Psoas muscle (tissue), 7 donors: ENCODE measurements at regions not wholly inside any gene's neighbourhood (a gene's known extent, or its start where the extent isn't known, plus 50 kb on each side); places are given as distances from the start of the nearest gene placed in this dataset.

Experiments used
- ATAC-seq, 4 donors: fragments of 200-7000 bp; cut with Tn5 transposase; one replicate each; pipeline ENCODE4 v1.9.1; 2020; ENCODE audit warnings: moderate library complexity in 3 of 4, mild to moderate bottlenecking in 2 of 4
- DNase-seq, 2 donors: peaks; one replicate each; pipeline ENCODE4 v3.0.0-alpha.2; 2020
- H3K27ac ChIP-seq: fragments of 200-600 bp; one replicate; pipeline ENCODE4 v1.8.0; 2022
- H3K27me3 ChIP-seq, 3 donors: fragments of 200-600 bp in 1 of 3; one replicate each; pipeline versions ENCODE4 v1.6.1 to v1.8.0; 2013 to 2022; ENCODE audit warnings: low read length in 2 of 3, mild to moderate bottlenecking in 2 of 3, moderate library complexity in 1 of 3; ENCODE audit not compliant: insufficient read depth in 3 of 3
- H3K36me3 ChIP-seq, 2 donors: fragments of 200-600 bp in 1 of 2; one replicate each; pipeline versions ENCODE4 v1.6.1 to v1.8.0; 2013 to 2022; ENCODE audit warnings: low read depth in 1 of 2, mild to moderate bottlenecking in 1 of 2, moderate library complexity in 1 of 2; ENCODE audit not compliant: insufficient read depth in 1 of 2
- H3K4me1 ChIP-seq: fragments of 200-600 bp; one replicate; pipeline ENCODE4 v1.8.0; 2022
- H3K4me3 ChIP-seq: fragments of 200-600 bp; one replicate; pipeline ENCODE4 v1.8.0; 2022; ENCODE audit warnings: mild to moderate bottlenecking
- H3K9me3 ChIP-seq: fragments of 200-600 bp; one replicate; pipeline ENCODE4 v1.8.0; 2022
- WGBS, 3 donors: extraction: QIAGEN DNeasy Blood & Tissue Kit; methylation state at CpG; one replicate each; pipeline versions ENCODE4 v1.1.6 to v1.1.7; 2013; 5-methylcytosine and 5-hydroxymethylcytosine counted together
- intact Hi-C, 2 donors: fragments of 100-400 bp; cut with DNase I; formaldehyde crosslinking; loops; one replicate each; pipeline versions ENCODE4 v1.11.0 to v1.14.2; 2022
- TF ChIP-seq, protein P1 (sequence below): fragments of 200-600 bp; IDR thresholded peaks from one replicate; pipeline ENCODE4 v1.8.0; 2022; ENCODE audit warnings: antibody characterized with exemption
- donor health status: healthy with polysubstance abuse.
- donor health status: DM: no; HTN: no; CAD: no; lungs with moderate emphysema.
- donor health status: Bipolar disorder and iron deficiency.
- donor health status: healthy.
- donor health status: DM: yes; HTN: yes; CAD: no.
- donor health status: DM: no; HTN: no; CAD: no.
- donor health status: DM: yes; HTN: yes; CAD: no.

DNA sequence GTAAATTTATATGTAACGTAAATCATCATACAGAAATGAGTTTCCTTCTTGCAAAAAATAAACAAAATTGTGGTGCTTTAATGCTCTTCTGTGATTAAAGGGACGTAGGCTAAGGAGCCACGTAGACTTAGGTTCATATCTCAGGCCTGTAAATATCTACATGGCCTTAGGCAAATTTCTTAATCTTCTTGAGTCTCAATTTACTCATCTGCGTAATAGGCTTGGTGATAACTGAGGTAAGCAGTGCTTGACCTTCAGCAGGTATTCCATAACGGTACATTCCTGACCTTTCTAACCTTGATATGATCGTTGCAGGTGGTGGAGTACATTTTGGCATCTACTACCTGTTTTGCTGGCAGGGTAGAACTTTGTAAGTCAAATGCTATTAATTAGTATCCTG lies 65.2 kb upstream of the TLR3 start:
- 87 to 91% (median 88%) methylated on average over 6 of the region's 6 CpGs for WGBS, 3 donors
- intact Hi-C loops = no loop called here
- ATAC-seq = no peak

GRCh38 chr4:186008057-186008456 lies 60.9 kb upstream of the TLR3 start:
- TF ChIP-seq, protein P1, sequence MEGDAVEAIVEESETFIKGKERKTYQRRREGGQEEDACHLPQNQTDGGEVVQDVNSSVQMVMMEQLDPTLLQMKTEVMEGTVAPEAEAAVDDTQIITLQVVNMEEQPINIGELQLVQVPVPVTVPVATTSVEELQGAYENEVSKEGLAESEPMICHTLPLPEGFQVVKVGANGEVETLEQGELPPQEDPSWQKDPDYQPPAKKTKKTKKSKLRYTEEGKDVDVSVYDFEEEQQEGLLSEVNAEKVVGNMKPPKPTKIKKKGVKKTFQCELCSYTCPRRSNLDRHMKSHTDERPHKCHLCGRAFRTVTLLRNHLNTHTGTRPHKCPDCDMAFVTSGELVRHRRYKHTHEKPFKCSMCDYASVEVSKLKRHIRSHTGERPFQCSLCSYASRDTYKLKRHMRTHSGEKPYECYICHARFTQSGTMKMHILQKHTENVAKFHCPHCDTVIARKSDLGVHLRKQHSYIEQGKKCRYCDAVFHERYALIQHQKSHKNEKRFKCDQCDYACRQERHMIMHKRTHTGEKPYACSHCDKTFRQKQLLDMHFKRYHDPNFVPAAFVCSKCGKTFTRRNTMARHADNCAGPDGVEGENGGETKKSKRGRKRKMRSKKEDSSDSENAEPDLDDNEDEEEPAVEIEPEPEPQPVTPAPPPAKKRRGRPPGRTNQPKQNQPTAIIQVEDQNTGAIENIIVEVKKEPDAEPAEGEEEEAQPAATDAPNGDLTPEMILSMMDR = no peak
- Histone ChIP-seq H3K27ac (no peak overlapping the region), H3K36me3 (no peaks in the 10 kb centered on the region), H3K9me3 (no peaks in the 10 kb centered on the region), H3K4me3 (no peak overlapping the region), H3K4me1 (no peaks in the 10 kb centered on the region), H3K27me3 (peaks cover 0 to 2% (median 0%) of the 10 kb centered on the region in 3 donors)
- intact Hi-C loops = no loop called here
- no peak for DNase-seq
- WGBS, 3 donors = 78 to 85% (median 81%) methylated on average over 5 of the region's 5 CpGs
- ATAC-seq = no peak

More for the DNA sequence above, 65.2 kb upstream of the TLR3 start:
- DNase-seq = no peak
- Histone ChIP-seq H3K4me3 (no peak overlapping the region), H3K4me1 (no peaks in the 10 kb centered on the region), H3K27ac (no peak overlapping the region), H3K27me3 (peaks cover 0 to 2% (median 0%) of the 10 kb centered on the region in 3 donors), H3K36me3 (no peaks in the 10 kb centered on the region), H3K9me3 (no peaks in the 10 kb centered on the region)
- TF ChIP-seq, protein P1 = no peak

- H3K4me1 ChIP-seq = no peaks in the 10 kb centered on the region
- no peaks in the 10 kb centered on the region for H3K36me3 ChIP-seq
- H3K27me3 ChIP-seq = peaks cover 0 to 2% (median 0%) of the 10 kb centered on the region in 3 donors
- TF ChIP-seq, protein P1 = no peak
- no peak for DNase-seq
- intact Hi-C loops = no loop called here
- H3K27ac ChIP-seq = no peak overlapping the region
- H3K4me3 ChIP-seq = no peak overlapping the region
- H3K9me3 ChIP-seq = no peaks in the 10 kb centered on the region
- ATAC-seq = no peak
Measured at GRCh38 chr4:186009976-186010375, 59.0 kb upstream of the TLR3 start.

- H3K27me3 ChIP-seq = peaks cover 0 to 2% (median 0%) of the 10 kb centered on the region in 3 donors
- 95 to 96% (median 95%) methylated on average over 7 of the region's 7 CpGs for WGBS, 3 donors
- H3K9me3 ChIP-seq = no peaks in the 10 kb centered on the region
- no peak for ATAC-seq
- DNase-seq = no peak
- TF ChIP-seq, protein P1 = no peak
- H3K36me3 ChIP-seq = no peaks in the 10 kb centered on the region
- H3K4me3 ChIP-seq = no peak overlapping the region
- H3K4me1 ChIP-seq = no peaks in the 10 kb centered on the region
- no peak overlapping the region for H3K27ac ChIP-seq
- intact Hi-C loops = no loop called here
Measured at GRCh38 chr4:186010821-186011220, 58.1 kb upstream of the TLR3 start.

- ATAC-seq (no peak), DNase-seq (no peak)
- Histone ChIP-seq H3K27ac (no peak overlapping the region), H3K9me3 (no peaks in the 10 kb centered on the region), H3K27me3 (peaks cover 0 to 2% (median 0%) of the 10 kb centered on the region in 3 donors), H3K4me1 (no peaks in the 10 kb centered on the region), H3K36me3 (no peaks in the 10 kb centered on the region), H3K4me3 (no peak overlapping the region)
- intact Hi-C loops = no loop called here
- WGBS, 3 donors = 94 to 96% (median 95%) methylated on average over 14 of the region's 14 CpGs
- TF ChIP-seq, protein P1 = no peak
Measured at GRCh38 chr4:186012071-186012470, 56.9 kb upstream of the TLR3 start.
